Fibroblast of villous mesenchyme (primary cell): ENCODE measurements at regions not wholly inside any gene's neighbourhood (a gene's known extent, or its start where the extent isn't known, plus 50 kb on each side); places are given as distances from the start of the nearest gene placed in this dataset.

ENCODE experiments used
- DNase-seq: peaks from one replicate; pipeline ENCODE4 v3.0.0-alpha.2; 2010; ENCODE audit warnings: low read depth
- H3K4me3 ChIP-seq: 2 replicates; pipeline ENCODE4 v1.5.1; 2011; ENCODE audit warnings: low read depth, mild to moderate bottlenecking, low read length
- TF ChIP-seq, protein P1 (sequence below): IDR thresholded peaks from 2 replicates; pipeline ENCODE4 v1.5.1; 2012; ENCODE audit warnings: low read depth, mild to moderate bottlenecking, low read length; ENCODE audit not compliant: insufficient read depth

DNA sequence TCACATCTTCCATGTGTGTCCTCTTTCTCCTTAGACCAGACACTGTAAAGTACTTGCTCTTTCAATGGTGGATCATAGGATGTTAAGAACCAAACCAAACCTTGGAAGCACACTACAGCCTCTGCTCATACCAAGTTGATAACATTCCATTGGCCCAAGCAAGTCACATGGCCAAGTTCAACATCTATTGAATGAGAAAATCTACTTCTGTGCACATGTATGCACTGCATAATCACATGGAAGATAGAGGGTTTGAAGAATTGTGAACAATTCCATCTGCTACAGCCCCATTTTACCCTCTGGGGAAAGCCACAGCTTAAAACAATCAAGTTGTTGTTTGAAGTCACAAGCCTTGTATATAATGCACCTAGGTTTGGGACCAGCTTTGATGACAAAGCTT, 68.2 kb downstream of the MFAP3 start:
- TF ChIP-seq, protein P1, sequence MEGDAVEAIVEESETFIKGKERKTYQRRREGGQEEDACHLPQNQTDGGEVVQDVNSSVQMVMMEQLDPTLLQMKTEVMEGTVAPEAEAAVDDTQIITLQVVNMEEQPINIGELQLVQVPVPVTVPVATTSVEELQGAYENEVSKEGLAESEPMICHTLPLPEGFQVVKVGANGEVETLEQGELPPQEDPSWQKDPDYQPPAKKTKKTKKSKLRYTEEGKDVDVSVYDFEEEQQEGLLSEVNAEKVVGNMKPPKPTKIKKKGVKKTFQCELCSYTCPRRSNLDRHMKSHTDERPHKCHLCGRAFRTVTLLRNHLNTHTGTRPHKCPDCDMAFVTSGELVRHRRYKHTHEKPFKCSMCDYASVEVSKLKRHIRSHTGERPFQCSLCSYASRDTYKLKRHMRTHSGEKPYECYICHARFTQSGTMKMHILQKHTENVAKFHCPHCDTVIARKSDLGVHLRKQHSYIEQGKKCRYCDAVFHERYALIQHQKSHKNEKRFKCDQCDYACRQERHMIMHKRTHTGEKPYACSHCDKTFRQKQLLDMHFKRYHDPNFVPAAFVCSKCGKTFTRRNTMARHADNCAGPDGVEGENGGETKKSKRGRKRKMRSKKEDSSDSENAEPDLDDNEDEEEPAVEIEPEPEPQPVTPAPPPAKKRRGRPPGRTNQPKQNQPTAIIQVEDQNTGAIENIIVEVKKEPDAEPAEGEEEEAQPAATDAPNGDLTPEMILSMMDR: no peak
- H3K4me3 ChIP-seq: no peak overlapping the region
- no peak for DNase-seq

DNA sequence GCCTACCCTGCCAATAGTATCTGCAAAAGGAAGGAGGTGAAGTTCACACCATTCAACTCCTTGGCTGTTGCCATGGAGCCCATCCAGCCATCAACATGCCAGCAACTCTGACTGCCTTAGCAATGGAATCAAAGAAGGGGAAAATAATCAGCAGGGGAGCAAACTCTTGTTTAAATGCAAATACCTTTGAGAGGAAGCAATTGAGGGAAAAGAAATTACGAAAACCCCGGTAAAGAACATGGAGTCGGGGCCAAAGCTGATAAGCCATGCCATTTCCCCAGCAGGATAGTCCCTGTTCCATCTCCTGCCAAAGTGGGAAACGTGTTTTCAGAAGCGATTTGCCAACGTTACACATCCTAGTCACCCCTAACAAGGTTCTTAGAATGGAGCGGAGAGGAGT, 69.0 kb downstream of the MFAP3 start:
- DNase-seq: no peak
- H3K4me3 ChIP-seq: no peak overlapping the region
- TF ChIP-seq, protein P1: no peak

DNA sequence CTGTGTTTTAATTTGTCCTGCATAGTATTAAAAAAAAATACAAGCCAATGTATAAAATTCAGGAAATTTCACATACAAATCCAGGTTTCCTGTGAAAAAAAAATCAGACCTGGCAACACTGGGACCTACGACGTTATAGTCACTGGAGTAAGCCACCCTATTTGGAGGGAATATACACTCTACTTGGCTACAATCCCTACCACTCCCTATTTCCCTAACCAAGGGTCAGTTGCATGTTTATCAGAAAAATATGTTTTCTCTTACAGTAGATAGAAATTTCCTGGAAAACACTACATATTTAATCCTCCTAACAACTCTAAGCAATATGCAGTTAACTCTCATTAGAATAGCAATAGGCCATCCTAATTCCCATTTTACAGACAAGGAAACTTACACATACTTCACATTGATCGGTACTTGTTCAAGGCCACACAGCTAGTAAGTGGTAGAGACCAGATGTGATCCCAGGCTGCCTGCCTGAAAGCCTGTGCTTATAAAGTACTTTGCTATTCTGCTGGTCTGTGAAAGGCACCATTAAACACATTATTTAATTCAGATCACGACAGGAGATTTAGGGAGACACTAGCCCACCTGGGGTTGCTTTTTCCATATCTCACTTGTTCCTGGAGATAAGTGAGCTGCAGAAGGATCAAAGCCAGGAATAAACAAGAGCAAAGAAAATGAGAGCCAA, 70.8 kb downstream of the MFAP3 start:
- TF ChIP-seq, protein P1: no peak
- H3K4me3 ChIP-seq: no peak overlapping the region
- DNase-seq: no peak

GRCh38 chr5:154110107-154110453, 71.3 kb downstream of the MFAP3 start:
- TF ChIP-seq, protein P1: no peak
- no peak for DNase-seq

DNA sequence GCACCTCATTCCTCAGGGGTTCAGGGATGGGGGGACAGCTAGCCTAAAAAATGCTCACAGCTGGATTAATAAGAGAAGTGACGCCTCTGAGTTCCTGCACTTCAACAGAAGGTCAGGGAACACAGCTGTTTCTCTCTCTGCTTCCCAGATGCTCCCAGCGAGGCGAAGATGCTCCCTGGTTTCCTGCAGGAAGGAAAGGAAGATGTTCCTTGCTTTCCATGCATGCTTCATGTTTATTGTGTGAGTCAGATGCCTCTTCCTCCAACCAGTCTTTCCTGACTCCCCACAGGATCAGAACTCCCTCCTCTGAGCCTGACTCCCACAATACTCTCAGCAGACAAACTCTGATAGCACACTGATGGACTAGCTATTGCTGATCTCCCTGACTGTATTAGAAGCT, 71.9 kb downstream of the MFAP3 start:
- DNase-seq: peak; percentile 12
- TF ChIP-seq, protein P1: no peak
- H3K4me3 ChIP-seq: no peak overlapping the region

More at GRCh38 chr5:154110107-154110453, 71.3 kb downstream of the MFAP3 start:
- no peak overlapping the region for H3K4me3 ChIP-seq

DNA sequence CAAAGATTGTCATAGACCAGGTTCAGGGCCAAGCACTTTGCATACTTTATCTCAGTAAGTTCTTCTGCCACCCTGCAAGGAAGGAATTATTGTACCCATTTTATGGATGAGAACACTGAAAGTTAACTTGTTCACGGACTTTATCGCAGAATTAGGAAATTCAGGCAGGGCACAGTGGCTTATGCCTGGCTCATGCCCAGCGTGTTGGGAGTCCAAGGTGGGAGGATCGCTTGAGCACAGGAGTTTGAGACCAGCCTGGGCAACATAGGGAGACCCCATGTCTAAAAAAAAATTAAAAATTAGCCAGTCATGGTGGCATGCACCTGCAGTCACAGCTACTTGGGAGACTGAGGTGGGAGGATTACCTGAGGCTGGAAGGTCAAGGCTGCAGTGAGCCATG, 72.4 kb downstream of the MFAP3 start:
- TF ChIP-seq, protein P1: no peak
- no peak for DNase-seq
- H3K4me3 ChIP-seq: no peak overlapping the region

DNA sequence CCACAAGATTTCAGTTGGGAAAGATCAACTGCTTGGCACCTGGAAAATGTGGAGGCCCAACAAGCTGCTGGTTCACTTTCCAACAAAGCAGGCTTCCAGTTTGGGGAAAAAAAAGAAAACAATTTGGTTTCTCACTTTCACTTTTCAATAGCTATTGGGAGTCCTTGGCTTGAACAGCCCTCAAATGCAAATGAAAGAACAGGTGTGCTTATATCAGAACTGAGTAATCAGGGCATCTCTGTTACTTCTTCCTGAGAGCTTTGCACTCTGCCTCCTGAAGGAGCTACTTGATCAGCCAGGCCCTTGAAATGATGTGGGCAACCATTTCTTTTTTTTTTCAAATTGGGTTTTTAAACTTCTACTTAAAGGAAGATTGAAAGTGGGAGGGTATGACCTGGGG, 73.5 kb downstream of the MFAP3 start:
- H3K4me3 ChIP-seq: no peak overlapping the region
- DNase-seq: no peak
- TF ChIP-seq, protein P1: no peak
